ENCODE measurements at regions not wholly inside any gene's neighbourhood (a gene's known extent, or its start where the extent isn't known, plus 50 kb on each side); places are given as distances from the start of the nearest gene placed in this dataset.
"Not testable (repeated sequence)": the region's sequence is repeated elsewhere in the genome, so short reads cannot be mapped to it uniquely, and the experiment has no call there.

DNA sequence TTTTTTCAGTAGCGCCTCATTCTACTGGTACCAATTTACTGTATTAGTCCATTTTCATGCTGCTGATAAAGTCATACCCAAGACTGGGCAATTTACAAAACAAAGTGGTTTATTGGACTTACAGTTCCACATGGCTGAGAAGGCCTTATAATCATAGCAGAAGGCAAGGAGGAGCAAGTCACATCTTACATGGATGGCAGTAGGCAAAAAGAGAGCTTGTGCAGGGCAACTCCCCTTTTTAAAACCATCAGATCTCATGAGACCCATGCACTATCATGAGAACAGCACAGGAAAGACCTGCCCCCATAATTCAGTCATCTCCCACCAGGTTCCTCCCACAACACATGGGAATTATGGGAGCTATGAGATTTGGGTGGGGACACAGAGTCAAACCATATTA is 443.5 kb downstream of the SH2D1A start:
- not testable (repeated sequence) for H2AFZ ChIP-seq; H3K27me3 ChIP-seq; H4K20me1 ChIP-seq (ENCODE audit: insufficient read depth, poor library complexity, severe bottlenecking); H3K79me2 ChIP-seq; H3K9me2 ChIP-seq (replicated peaks; ENCODE audit: insufficient read depth); H3K9me3 ChIP-seq (ENCODE audit: low read depth); H3K4me2 ChIP-seq; DNase-seq (ENCODE audit: low spot score); H3K27ac ChIP-seq; H3K36me3 ChIP-seq (replicated peaks; ENCODE audit: insufficient read depth, low read depth); H3K4me1 ChIP-seq (ENCODE audit: insufficient read depth); H3K4me3 ChIP-seq
- WGBS (ENCODE audit: low lambda C conversion rate, missing lambda C conversion rate): 82% methylated on average over 1 of the region's 1 CpG

DNA sequence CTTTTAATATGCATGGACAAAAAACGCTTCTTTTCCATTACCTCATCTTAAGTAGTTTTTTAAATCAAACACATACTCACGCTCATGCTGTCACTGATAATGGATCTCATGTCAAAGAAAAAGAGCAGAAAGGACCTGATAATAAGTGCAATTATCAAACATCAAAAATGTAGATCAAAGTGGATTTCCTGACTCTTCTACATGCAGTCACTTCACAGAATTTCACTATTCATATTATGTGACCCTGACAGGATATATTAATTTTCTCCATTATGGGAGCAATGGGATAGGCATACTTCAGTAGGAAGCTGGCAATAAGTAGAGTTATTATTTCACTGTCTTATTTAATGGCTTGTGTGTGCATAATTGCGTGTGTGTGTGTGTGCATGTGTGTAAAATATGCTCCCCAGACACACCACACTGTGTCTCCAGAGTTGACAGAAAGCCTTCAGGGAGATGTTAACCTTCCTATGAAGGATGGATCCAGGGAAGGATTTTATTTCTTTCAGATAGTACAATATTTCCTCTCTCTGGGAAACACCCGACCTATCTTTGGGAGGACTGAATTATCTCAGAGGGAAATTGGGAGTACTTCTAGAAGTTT is 445.2 kb downstream of the SH2D1A start:
- DNase-seq (ENCODE audit: low spot score): no peak
- no peaks in the 10 kb centered on the region for H4K20me1 ChIP-seq (ENCODE audit: insufficient read depth, poor library complexity, severe bottlenecking)
- no peaks in the 10 kb centered on the region for H3K36me3 ChIP-seq (replicated peaks; ENCODE audit: insufficient read depth, low read depth)
- H3K4me1 ChIP-seq (ENCODE audit: insufficient read depth): no peaks in the 10 kb centered on the region
- H3K27ac ChIP-seq: no peak overlapping the region
- H3K27me3 ChIP-seq: no peaks in the 10 kb centered on the region
- TF ChIP-seq EZH2 (IDR thresholded peaks at IDR 0.05; ENCODE audit: borderline replicate concordance) (no peak), EZH2phosphoT487 (IDR thresholded peaks at IDR 0.05; ENCODE audit: low read depth, severe bottlenecking, unreplicated experiment) (no peak)
- TF ChIP-seq, protein P1, sequence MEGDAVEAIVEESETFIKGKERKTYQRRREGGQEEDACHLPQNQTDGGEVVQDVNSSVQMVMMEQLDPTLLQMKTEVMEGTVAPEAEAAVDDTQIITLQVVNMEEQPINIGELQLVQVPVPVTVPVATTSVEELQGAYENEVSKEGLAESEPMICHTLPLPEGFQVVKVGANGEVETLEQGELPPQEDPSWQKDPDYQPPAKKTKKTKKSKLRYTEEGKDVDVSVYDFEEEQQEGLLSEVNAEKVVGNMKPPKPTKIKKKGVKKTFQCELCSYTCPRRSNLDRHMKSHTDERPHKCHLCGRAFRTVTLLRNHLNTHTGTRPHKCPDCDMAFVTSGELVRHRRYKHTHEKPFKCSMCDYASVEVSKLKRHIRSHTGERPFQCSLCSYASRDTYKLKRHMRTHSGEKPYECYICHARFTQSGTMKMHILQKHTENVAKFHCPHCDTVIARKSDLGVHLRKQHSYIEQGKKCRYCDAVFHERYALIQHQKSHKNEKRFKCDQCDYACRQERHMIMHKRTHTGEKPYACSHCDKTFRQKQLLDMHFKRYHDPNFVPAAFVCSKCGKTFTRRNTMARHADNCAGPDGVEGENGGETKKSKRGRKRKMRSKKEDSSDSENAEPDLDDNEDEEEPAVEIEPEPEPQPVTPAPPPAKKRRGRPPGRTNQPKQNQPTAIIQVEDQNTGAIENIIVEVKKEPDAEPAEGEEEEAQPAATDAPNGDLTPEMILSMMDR (IDR thresholded peaks at IDR 0.05; ENCODE audit: poor library complexity): no peak
- H3K79me2 ChIP-seq: no peaks in the 10 kb centered on the region
- H3K4me2 ChIP-seq: no peak overlapping the region
- no peaks in the 10 kb centered on the region for H3K9me2 ChIP-seq (replicated peaks; ENCODE audit: insufficient read depth)
- no peak overlapping the region for H2AFZ ChIP-seq
- H3K9me3 ChIP-seq (ENCODE audit: low read depth): no peaks in the 10 kb centered on the region
- 65% methylated on average over 4 of the region's 4 CpGs for WGBS (ENCODE audit: low lambda C conversion rate, missing lambda C conversion rate)
- H3K4me3 ChIP-seq: no peak overlapping the region

DNA sequence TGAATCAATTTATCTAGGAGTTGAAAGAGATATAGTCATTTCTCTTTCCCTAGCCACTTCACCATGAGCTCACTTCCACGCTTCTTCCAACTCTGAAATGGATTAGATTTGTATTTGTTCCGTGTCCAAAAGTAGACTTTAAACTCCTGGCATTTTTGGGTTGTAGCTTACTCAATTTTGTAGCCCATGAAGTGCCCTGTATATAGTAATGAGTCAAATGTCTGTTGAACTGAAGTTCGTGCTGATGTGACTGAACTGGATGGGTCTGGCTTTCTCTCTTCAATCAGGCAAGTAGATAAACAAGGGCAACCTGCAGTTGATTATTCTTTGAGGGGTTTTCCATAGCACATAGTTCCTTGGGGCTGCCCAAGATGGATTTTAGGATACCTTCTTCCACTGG is 450.6 kb downstream of the SH2D1A start:
- WGBS (ENCODE audit: low lambda C conversion rate, missing lambda C conversion rate): 47% methylated on average over 3 of the region's 3 CpGs
- H3K4me3 ChIP-seq: no peak overlapping the region
- TF ChIP-seq EZH2 (IDR thresholded peaks at IDR 0.05; ENCODE audit: borderline replicate concordance): no peak
- TF ChIP-seq EZH2phosphoT487 (IDR thresholded peaks at IDR 0.05; ENCODE audit: low read depth, severe bottlenecking, unreplicated experiment): no peak
- TF ChIP-seq, protein P1 (IDR thresholded peaks at IDR 0.05; ENCODE audit: poor library complexity): no peak
- no peaks in the 10 kb centered on the region for H3K27me3 ChIP-seq
- H3K4me1 ChIP-seq (ENCODE audit: insufficient read depth): no peaks in the 10 kb centered on the region
- no peak overlapping the region for H3K4me2 ChIP-seq
- H4K20me1 ChIP-seq (ENCODE audit: insufficient read depth, poor library complexity, severe bottlenecking): no peaks in the 10 kb centered on the region
- no peak overlapping the region for H3K27ac ChIP-seq
- H3K9me2 ChIP-seq (replicated peaks; ENCODE audit: insufficient read depth): no peaks in the 10 kb centered on the region
- H3K79me2 ChIP-seq: no peaks in the 10 kb centered on the region
- DNase-seq (ENCODE audit: low spot score): no peak
- no peak overlapping the region for H2AFZ ChIP-seq
- H3K9me3 ChIP-seq (ENCODE audit: low read depth): no peaks in the 10 kb centered on the region
- no peaks in the 10 kb centered on the region for H3K36me3 ChIP-seq (replicated peaks; ENCODE audit: insufficient read depth, low read depth)

DNA sequence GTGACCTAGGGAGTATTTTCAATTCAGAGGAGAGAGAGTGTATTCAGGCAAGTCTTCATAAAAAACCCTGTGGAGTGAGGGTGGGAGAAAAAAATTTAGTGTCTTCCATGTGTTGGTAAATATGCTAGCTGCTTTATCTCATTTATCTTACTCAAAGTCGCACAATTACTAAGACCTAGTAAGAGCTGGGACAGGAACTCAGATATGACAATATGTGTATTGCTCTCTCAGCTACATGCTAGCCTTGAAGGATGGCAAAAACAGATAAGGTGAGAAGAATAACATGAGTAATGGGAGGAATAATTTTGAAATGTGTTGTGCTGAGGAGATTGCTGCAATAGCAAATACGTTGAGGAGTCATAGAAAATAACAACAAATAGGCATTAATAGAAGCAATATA is 458.6 kb downstream of the SH2D1A start:
- H2AFZ ChIP-seq: no peak overlapping the region
- no peaks in the 10 kb centered on the region for H4K20me1 ChIP-seq (ENCODE audit: insufficient read depth, poor library complexity, severe bottlenecking)
- no peaks in the 10 kb centered on the region for H3K9me3 ChIP-seq (ENCODE audit: low read depth)
- WGBS (ENCODE audit: low lambda C conversion rate, missing lambda C conversion rate): 70% methylated on average over 2 of the region's 2 CpGs
- no peak for DNase-seq (ENCODE audit: low spot score)
- H3K4me1 ChIP-seq (ENCODE audit: insufficient read depth): no peaks in the 10 kb centered on the region
- no peak overlapping the region for H3K4me2 ChIP-seq
- H3K4me3 ChIP-seq: no peak overlapping the region
- no peaks in the 10 kb centered on the region for H3K79me2 ChIP-seq
- TF ChIP-seq, protein P1 (IDR thresholded peaks at IDR 0.05; ENCODE audit: poor library complexity): no peak
- TF ChIP-seq EZH2phosphoT487 (IDR thresholded peaks at IDR 0.05; ENCODE audit: low read depth, severe bottlenecking, unreplicated experiment): no peak
- TF ChIP-seq EZH2 (IDR thresholded peaks at IDR 0.05; ENCODE audit: borderline replicate concordance): no peak
- no peaks in the 10 kb centered on the region for H3K9me2 ChIP-seq (replicated peaks; ENCODE audit: insufficient read depth)
- no peak overlapping the region for H3K27ac ChIP-seq
- H3K36me3 ChIP-seq (replicated peaks; ENCODE audit: insufficient read depth, low read depth): no peaks in the 10 kb centered on the region
- H3K27me3 ChIP-seq: no peaks in the 10 kb centered on the region
